ENCODE measurements at regions not wholly inside any gene's neighbourhood (a gene's known extent, or its start where the extent isn't known, plus 50 kb on each side); places are given as distances from the start of the nearest gene placed in this dataset.

- no peak for FAIRE-seq
Observed at GRCh38 chr10:71078454-71079145, 133.8 kb upstream of the UNC5B start.

More at GRCh38 chr10:71078454-71079145, 133.8 kb upstream of the UNC5B start:
- in situ Hi-C loops (cut with MboI) (no loop called here), intact Hi-C loops (cut with micrococcal nuclease) (no loop called here)
- no peak overlapping the region for H3K4me2 ChIP-seq (ENCODE audit: insufficient read depth, low read length)
- BruUV-seq (replicated peaks): no TSS peak
- TF ChIP-seq SMARCA4 (IDR thresholded peaks at IDR 0.05) (no peak), TOE1 (IDR thresholded peaks at IDR 0.05; ENCODE audit: borderline replicate concordance) (no peak), TOE1 (CRISPR knock-in tag; IDR thresholded peaks at IDR 0.05; ENCODE audit: borderline replicate concordance, low read depth) (no peak), ZNF263 (CRISPR knock-in tag; IDR thresholded peaks at IDR 0.05; ENCODE audit: borderline replicate concordance) (no peak), ZNF224 (CRISPR knock-in tag; IDR thresholded peaks at IDR 0.05) (no peak), CBX1 (IDR thresholded peaks at IDR 0.05; ENCODE audit: low read depth) (no peak), E2F1 (CRISPR knock-in tag; IDR thresholded peaks at IDR 0.05) (no peak), PTBP1 (IDR thresholded peaks at IDR 0.05; ENCODE audit: low read depth, low read length) (no peak), ZNF324 (CRISPR knock-in tag; IDR thresholded peaks at IDR 0.05) (no peak)
- POLR2A ChIA-PET: interaction anchor here (0.6 to 0.8 kb wide), 2 partner anchors 146 to 940 kb away, joined by 3 read pairs; no protein-coding TSS in a partner anchor
- WGBS (ENCODE audit: insufficient coverage, low coverage, missing lambda C conversion rate): 1% methylated on average over 14 of the region's 14 CpGs
- DNase-seq (ENCODE audit: extremely low read depth in 1 of 4, low spot score in 3 of 4): no peak
- no peak for ATAC-seq
- H3K9me1 ChIP-seq (ENCODE audit: control insufficient read depth, insufficient read depth, low read length): no peaks in the 10 kb centered on the region
- H3K27ac ChIP-seq (ENCODE audit: extremely low read depth, low read depth, low read length): no peak overlapping the region
- peaks cover 23 to 73% of the 10 kb centered on the region in 2 experiments; a peak in 4 of 5 replicates for H3K27me3 ChIP-seq (ENCODE audit: control insufficient read depth in 2 of 2, insufficient read depth in 2 of 2, low read length in 2 of 2)
- CTCF ChIA-PET (ENCODE audit: low intra/inter-chr PET ratio): no interaction called here
- H4K20me1 ChIP-seq (replicated peaks; ENCODE audit: control insufficient read depth, insufficient read depth, low read length): peaks cover 19% of the 10 kb centered on the region
- no peak overlapping the region for H3K9ac ChIP-seq (ENCODE audit: insufficient read depth in 1 of 2, low read depth in 2 of 2, low read length in 2 of 2)
- no peaks in the 10 kb centered on the region for H3K4me1 ChIP-seq (replicated peaks in 1 of 2; ENCODE audit: control insufficient read depth in 2 of 2, insufficient read depth in 2 of 2, low read length in 2 of 2)
- no peak overlapping the region for H3K4me3 ChIP-seq
- H3K9me3 ChIP-seq (replicated peaks; ENCODE audit: control insufficient read depth, insufficient read depth, low read depth, low read length): no peaks in the 10 kb centered on the region
- no peak overlapping the region for H2AFZ ChIP-seq (ENCODE audit: low read depth, low read length)
- no peaks in the 10 kb centered on the region for H3K79me2 ChIP-seq (ENCODE audit: control insufficient read depth, insufficient read depth, low read length)
- H3K36me3 ChIP-seq (ENCODE audit: control insufficient read depth, insufficient read depth, low read length): no peaks in the 10 kb centered on the region

Measured in K562 (cell line).